ENCODE measurements at regions not wholly inside any gene's neighbourhood (a gene's known extent, or its start where the extent isn't known, plus 50 kb on each side); places are given as distances from the start of the nearest gene placed in this dataset.

GRCh38 chr2:9772035-9772998 lies 71.0 kb upstream of the TAF1B start:
- DNase-seq (ENCODE audit: low read depth): no peak

- no peak for DNase-seq (ENCODE audit: low read depth)
These were observed 70.0 kb upstream of the TAF1B start for GRCh38 chr2:9772999-9773902.

GRCh38 chr2:9773903-9774239 lies 69.4 kb upstream of the TAF1B start:
- no peak for DNase-seq (ENCODE audit: low read depth)

- DNase-seq (ENCODE audit: low read depth): no peak
These were observed 69.0 kb upstream of the TAF1B start for GRCh38 chr2:9774266-9774665.

GRCh38 chr2:9775351-9775750 lies 67.9 kb upstream of the TAF1B start:
- DNase-seq (ENCODE audit: low read depth): no peak

- DNase-seq (ENCODE audit: low read depth): no peak
These were observed 67.1 kb upstream of the TAF1B start for GRCh38 chr2:9775999-9776712.

- DNase-seq (ENCODE audit: low read depth): no peak
These were observed 66.2 kb upstream of the TAF1B start for GRCh38 chr2:9777081-9777480.

- DNase-seq (ENCODE audit: low read depth): no peak
These were observed 65.3 kb upstream of the TAF1B start for GRCh38 chr2:9778012-9778411.

- DNase-seq (ENCODE audit: low read depth): no peak
These were observed 64.6 kb upstream of the TAF1B start for GRCh38 chr2:9778471-9779316.

- DNase-seq (ENCODE audit: low read depth): peak; percentile 27
These were observed 63.5 kb upstream of the TAF1B start for GRCh38 chr2:9779596-9780264.

GRCh38 chr2:9780368-9781130 lies 62.7 kb upstream of the TAF1B start:
- no peak for DNase-seq (ENCODE audit: low read depth)

GRCh38 chr2:9781252-9781651 lies 62.0 kb upstream of the TAF1B start:
- no peak for DNase-seq (ENCODE audit: low read depth)

GRCh38 chr2:9782197-9782719 lies 61.0 kb upstream of the TAF1B start:
- peak; percentile 43 for DNase-seq (ENCODE audit: low read depth)

GRCh38 chr2:9789371-9789770 lies 53.9 kb upstream of the TAF1B start:
- no peak for DNase-seq (ENCODE audit: low read depth)

- DNase-seq (ENCODE audit: low read depth): no peak
These were observed 52.5 kb upstream of the TAF1B start for GRCh38 chr2:9790702-9791225.

GRCh38 chr2:9791711-9792110 lies 51.6 kb upstream of the TAF1B start:
- DNase-seq (ENCODE audit: low read depth): no peak

- no peak for DNase-seq (ENCODE audit: low read depth)
These were observed 49.9 kb upstream of the TAF1B start for GRCh38 chr2:9793156-9793917.
